ENCODE measurements at regions not wholly inside any gene's neighbourhood (a gene's known extent, or its start where the extent isn't known, plus 50 kb on each side); places are given as distances from the start of the nearest gene placed in this dataset.

GRCh38 chr5:6235726-6236125 lies 142.6 kb downstream of the MED10 start:
- DNase-seq, result no peak

DNA sequence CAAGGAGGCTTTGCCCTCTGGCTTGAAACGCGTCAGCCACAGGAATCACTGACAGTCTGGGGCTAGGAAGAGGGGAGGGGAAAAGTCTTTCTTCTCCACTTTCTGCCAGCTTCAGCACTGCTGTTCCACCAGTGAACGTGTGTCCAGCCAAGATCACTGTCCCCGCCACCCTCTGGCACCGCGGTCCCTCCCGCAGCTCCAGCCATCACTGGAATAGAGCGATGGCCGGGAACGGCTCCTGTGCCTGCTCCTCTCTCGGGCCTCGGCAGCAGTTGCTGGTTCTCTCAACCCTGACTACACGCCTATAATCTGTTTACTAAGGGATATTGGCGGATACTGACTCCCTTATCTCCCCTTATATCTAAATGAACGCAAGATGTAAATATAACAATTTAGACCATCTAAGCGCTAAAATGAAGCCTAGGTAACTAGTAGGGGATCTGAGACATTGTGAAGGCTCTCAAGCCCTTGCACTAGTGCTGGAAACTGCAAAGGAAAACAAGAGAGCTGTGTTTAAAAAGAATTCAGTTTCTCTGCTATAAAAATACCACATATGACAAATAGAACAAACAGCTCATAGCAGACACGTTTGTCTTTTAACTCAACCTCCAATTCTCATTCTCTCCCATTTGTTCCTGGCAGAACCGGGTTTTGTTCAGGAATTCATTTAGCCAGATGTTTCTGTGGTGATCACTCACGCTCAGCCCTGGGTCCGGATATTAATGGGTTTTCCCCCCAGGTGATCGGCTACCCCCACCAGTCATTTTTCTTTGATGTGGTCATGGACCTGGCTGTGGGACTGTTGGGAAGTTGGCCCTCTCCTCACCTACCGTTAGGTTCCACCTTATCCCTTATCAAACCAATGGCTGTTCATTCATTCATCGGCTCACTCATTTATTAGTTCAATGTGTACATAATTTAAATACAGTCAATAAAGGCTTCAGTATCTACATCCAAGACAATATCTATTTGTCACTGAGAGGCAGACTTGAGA lies 149.8 kb downstream of the MED10 start:
- no peak for DNase-seq

DNA sequence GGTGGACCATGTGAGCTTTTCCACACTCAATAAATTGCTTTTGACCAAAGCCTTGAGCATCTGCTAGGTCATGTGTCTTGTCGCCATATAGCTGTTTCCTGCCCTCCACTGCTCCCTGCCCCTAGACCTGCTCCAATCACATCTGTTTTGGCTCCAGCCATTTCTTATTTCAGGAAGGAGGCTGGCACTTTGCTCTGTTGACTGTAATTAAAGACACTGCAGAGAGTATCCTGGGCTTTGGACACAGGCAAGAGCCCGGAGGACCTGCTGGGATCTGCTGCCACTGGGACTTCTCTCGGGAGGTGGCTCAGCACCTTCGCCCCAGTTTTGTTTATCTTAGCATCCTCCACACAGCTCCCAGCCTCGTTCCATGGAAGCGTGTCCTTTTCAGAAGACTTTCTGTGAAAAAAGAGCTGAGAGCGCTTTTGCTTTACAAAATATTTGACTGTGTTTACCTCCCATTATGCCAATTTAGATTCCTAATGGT lies 153.2 kb downstream of the MED10 start:
- no peak for DNase-seq

- DNase-seq, result no peak
Observed at GRCh38 chr5:6224406-6224805, 153.9 kb downstream of the MED10 start.

GRCh38 chr5:6222899-6223298 lies 155.4 kb downstream of the MED10 start:
- DNase-seq, result no peak

- no peak for DNase-seq
Observed at GRCh38 chr5:6222121-6222520, 156.2 kb downstream of the MED10 start.

- no peak for DNase-seq
Observed at GRCh38 chr5:6221141-6221626, 157.2 kb downstream of the MED10 start.

GRCh38 chr5:6220346-6221088 lies 157.8 kb downstream of the MED10 start:
- DNase-seq, result no peak

- DNase-seq, result no peak
Observed at GRCh38 chr5:6218517-6218916, 159.8 kb downstream of the MED10 start.

GRCh38 chr5:6218116-6218515 lies 160.2 kb downstream of the MED10 start:
- DNase-seq, result no peak

- no peak for DNase-seq
Observed at GRCh38 chr5:6216471-6217075, 161.8 kb downstream of the MED10 start.

DNA sequence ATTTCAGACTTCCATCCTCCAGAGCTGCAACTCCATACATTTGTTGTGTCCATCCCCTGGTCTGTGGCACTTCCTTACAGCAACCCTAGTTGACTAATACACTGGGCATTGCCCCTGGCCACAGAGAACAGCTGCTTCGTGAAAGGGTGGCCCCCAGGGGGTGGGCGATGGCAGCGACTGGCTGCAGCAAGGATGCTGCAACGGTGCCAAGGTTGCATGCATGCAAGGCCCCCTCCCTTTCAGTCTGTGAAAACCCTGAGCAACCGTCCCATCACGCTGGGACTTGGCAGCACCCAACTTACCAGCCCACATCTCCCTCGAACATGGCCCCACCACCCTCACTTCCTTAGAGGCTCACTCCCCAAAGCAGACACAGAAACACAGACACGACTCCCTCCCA lies 162.5 kb downstream of the MED10 start:
- DNase-seq, result no peak

DNA sequence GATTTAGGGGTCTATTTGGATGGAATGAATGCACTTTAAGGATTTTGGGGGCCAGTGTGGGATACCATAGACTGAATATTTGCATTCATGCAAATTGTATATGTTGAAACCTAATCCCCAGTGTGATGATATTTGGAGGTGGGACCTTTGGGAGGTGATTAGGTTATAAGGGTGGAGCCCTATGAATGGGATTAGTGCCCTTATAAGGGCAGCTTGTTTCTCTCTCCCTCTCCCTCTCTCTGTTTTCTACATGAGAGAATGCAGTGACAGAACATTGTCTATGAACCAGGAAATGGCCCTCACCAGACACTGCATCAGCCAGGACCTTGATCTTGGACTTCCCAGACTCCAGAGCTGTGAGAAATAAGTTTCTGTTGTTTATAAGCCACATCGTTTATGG lies 166.1 kb downstream of the MED10 start:
- DNase-seq, result no peak

DNA sequence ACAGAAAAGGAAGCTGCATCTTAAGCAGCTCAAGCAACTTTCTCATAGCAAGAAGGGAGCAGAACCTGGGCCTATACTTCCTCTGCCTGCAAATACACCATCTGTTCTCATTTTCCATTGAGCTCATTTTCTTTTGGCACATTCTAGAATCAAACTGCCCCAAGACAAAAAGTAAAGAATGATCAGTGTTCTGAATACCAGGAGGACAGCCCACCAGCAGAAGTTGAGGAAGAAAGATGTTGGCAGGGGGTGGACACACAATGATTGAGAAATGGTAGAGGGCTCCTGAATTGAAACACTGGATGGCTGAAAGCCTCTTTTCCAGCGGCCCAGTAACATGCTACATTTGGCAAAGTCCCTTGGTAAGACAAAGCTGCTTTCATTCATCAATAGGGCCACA lies 171.8 kb downstream of the MED10 start:
- DNase-seq, result no peak

DNA sequence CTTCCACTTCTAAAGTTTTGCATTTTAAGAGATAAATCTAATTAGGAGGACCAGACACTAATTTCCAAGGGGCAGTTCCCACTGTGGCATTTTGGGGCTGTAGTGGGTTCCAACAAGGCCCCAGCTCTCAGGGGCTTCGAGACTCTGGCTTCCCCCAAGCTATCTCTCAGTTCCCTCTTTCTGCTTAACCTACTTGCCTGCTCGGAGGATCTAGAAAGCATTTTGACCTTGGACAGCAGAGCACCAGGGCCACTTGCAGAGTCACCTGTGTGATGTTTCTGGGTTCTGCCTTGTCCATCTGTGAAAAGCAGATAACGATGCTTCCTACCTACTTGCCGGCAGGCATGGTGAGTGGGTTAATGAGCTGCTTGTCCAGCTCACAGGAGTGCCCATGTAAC lies 175.4 kb downstream of the MED10 start:
- DNase-seq, result no peak

DNA sequence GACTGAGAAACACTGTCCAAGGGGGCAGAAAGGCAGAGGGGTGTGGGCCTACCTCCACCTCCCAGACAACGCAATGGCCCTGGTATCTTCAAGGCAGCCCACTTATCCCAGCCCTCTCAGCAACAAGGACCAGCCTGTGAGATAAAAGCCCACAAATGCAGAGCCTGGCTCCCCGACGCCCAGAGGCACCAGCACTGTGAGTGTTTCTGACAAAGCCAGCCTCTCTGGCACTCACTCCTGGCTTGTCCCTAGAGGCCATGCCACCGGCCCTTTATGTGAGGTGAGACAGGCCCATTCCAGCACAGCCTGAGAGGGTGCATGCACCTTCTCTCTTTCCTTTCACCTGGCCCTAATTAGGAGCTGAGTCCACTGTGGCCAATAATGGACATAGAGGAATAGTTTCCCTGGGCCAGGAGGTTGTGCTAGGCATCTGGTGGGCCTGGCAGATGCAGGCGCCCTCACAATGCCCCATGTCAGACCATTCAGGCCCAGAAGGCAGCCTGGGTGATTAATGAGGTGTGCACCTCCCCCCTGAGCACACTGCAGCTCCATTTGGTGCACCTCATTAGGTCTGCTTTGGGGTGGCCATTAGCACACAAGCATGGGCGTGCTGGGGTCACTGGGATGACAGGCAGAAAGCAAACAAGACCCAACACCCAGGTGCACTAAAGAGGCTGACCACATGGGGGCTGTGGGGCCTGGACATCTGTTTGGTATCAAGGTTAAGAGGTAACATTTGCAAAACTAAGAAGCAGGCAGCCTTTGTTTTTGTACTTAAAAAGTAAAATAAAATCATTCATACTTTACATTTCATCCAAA lies 176.0 kb downstream of the MED10 start:
- DNase-seq, result no peak

DNA sequence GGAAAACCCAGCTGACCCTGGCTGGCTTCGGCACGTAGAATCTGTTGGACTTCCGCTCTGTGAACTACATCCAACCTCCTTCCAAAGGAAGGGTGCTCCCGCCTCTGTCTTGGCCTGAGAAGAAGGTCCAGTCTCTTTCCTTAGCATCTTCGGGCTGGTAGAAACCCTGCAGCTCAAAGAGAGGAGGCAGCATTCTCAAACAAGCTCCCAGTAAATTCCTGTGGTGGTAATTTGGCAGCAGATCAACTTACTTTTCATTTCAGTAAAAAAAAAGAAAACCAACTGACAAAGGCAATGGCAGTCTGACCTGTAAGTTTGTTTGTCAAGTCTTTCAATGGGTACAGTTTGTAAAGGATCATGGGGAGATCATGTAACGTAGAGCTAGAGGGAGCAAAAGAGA lies 176.7 kb downstream of the MED10 start:
- DNase-seq, result no peak

GRCh38 chr5:6198531-6198930 lies 179.8 kb downstream of the MED10 start:
- no peak for DNase-seq

GRCh38 chr5:6197427-6197826 lies 180.9 kb downstream of the MED10 start:
- DNase-seq, result no peak

GRCh38 chr5:6195711-6196358 lies 182.5 kb downstream of the MED10 start:
- DNase-seq, result no peak

GRCh38 chr5:6194906-6195612 lies 183.3 kb downstream of the MED10 start:
- no peak for DNase-seq
